ENCODE measurements at regions not wholly inside any gene's neighbourhood (a gene's known extent, or its start where the extent isn't known, plus 50 kb on each side); places are given as distances from the start of the nearest gene placed in this dataset.

DNA sequence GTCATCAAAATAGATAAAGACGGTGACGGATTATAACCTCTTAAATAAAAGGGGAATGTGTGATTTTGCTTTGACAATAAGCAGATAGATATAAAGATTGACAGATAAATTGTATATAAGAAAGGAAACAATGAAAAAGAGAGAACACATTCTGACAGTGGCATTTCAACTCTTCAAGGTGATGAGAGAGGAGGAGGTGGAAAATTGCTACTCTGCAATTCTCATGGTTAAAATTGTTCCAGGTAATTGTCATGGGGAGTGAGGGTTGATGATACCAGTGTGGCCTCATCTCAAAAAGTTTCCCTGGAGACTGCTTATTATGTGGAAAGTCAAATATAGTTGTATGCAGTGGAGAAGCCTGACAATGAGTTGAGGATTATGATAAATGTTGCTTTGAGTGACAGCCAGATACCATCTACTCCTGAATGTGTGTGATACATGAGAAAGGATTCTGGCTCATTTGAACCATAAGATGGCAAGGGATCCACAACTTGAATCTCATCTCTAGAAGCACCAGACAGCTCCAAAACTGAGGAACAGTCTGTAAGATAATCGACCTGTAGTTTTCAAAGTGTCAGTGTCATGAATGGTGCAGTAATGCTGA lies 1290.6 kb upstream of the CDH8 start:
- H3K36me3 ChIP-seq, result no peaks in the 10 kb centered on the region
- intact Hi-C loops (cut with DNase I), result no loop called here
- H3K27me3 ChIP-seq, result no peaks in the 10 kb centered on the region
- no peak for TF ChIP-seq EP300 (IDR thresholded peaks at IDR 0.05)
- TF ChIP-seq, protein P1, sequence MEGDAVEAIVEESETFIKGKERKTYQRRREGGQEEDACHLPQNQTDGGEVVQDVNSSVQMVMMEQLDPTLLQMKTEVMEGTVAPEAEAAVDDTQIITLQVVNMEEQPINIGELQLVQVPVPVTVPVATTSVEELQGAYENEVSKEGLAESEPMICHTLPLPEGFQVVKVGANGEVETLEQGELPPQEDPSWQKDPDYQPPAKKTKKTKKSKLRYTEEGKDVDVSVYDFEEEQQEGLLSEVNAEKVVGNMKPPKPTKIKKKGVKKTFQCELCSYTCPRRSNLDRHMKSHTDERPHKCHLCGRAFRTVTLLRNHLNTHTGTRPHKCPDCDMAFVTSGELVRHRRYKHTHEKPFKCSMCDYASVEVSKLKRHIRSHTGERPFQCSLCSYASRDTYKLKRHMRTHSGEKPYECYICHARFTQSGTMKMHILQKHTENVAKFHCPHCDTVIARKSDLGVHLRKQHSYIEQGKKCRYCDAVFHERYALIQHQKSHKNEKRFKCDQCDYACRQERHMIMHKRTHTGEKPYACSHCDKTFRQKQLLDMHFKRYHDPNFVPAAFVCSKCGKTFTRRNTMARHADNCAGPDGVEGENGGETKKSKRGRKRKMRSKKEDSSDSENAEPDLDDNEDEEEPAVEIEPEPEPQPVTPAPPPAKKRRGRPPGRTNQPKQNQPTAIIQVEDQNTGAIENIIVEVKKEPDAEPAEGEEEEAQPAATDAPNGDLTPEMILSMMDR (IDR thresholded peaks at IDR 0.05), result no peak
- no peak for TF ChIP-seq POLR2A (IDR thresholded peaks at IDR 0.05)
- TF ChIP-seq POLR2AphosphoS5 (IDR thresholded peaks at IDR 0.05), result no peak
- no peak for DNase-seq
- H3K27ac ChIP-seq, result no peak overlapping the region
- no peaks in the 10 kb centered on the region for H3K4me1 ChIP-seq
- 83 to 92% methylated on average over 3 of the region's 3 CpGs for WGBS, 2 donors
- H3K9me3 ChIP-seq, result no peaks in the 10 kb centered on the region
- no peak overlapping the region for H3K4me3 ChIP-seq

DNA sequence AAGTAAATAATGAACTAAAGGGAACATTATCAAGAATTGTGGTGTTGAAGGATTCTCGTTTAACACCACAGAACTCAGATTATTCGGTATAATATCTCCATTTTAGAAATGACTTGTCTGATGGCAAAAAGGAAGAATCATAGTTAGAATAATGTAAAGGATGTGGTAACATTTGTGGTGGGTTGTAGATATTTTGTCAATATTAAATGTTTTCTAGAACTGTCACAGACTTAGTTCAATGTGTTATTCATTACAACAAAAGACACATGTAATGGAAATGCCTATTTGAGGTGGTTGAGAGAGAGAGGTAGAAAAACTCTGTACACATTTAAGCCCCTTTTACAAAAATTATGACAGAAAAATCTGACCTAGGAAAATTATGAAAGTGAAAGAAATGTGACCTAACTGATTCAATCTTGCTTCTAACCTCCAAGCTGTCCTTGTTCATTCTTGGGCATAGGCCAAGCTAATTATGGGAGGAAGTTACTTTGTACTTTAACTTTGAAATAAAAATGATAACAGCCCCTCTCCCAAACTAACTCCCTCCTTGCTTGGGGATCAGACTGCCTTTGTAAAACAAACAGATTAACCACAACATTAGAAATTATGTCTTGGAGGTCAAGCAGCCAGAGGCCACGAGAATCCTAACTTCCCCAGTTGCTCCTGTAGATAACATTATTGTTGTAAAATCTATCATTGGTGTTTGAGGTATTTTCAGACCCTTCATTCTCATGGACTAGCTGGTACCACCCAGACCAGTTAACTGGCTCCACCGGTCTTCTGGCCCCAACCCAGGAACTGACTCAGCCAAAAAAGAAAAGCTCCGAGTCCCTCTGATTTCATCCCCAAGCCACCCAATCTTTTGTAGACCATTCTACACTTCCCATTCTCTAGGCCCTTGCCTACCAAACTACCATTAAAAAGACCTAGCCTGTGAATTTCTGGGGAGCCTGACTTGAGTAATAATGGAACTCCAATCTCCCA lies 1287.8 kb upstream of the CDH8 start:
- intact Hi-C loops (cut with DNase I), result no loop called here

DNA sequence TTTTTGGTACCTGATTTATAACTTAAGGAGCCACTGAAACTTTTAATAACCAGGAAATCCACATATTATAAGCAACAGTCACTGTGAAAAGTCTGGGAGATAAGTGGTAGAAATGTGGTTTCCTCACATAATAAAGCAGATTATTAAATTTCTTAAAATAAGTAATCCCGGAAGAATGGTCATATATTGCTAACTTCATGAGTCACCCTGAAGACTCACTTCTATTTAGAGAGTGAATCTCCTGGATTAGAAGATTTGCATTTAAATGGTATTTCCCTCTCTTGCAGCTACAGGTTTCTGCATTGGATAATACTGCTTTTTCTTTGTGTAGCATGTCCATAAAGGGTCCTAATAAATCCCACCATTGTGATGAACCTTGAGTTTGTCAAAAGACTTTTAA lies 1286.8 kb upstream of the CDH8 start:
- H3K27me3 ChIP-seq, result no peaks in the 10 kb centered on the region
- H3K27ac ChIP-seq, result no peak overlapping the region
- no peak for TF ChIP-seq POLR2A (IDR thresholded peaks at IDR 0.05)
- no peak for TF ChIP-seq EP300 (IDR thresholded peaks at IDR 0.05)
- no peak for TF ChIP-seq POLR2AphosphoS5 (IDR thresholded peaks at IDR 0.05)
- TF ChIP-seq, protein P1 (IDR thresholded peaks at IDR 0.05), result no peak
- 53 to 77% methylated on average over 1 of the region's 1 CpG for WGBS, 2 donors
- no peak for DNase-seq
- no peaks in the 10 kb centered on the region for H3K4me1 ChIP-seq
- H3K9me3 ChIP-seq, result no peaks in the 10 kb centered on the region
- intact Hi-C loops (cut with DNase I), result no loop called here
- no peaks in the 10 kb centered on the region for H3K36me3 ChIP-seq
- H3K4me3 ChIP-seq, result no peak overlapping the region

More for the DNA sequence above, 1287.8 kb upstream of the CDH8 start:
- H3K4me3 ChIP-seq, result no peak overlapping the region
- no peaks in the 10 kb centered on the region for H3K36me3 ChIP-seq
- WGBS, 2 donors, result 61 to 65% methylated on average over 5 of the region's 5 CpGs
- no peaks in the 10 kb centered on the region for H3K4me1 ChIP-seq
- no peak for DNase-seq
- TF ChIP-seq POLR2AphosphoS5 (IDR thresholded peaks at IDR 0.05) (no peak), EP300 (IDR thresholded peaks at IDR 0.05) (no peak), POLR2A (IDR thresholded peaks at IDR 0.05) (no peak)
- TF ChIP-seq, protein P1 (IDR thresholded peaks at IDR 0.05), result no peak
- no peak overlapping the region for H3K27ac ChIP-seq
- no peaks in the 10 kb centered on the region for H3K27me3 ChIP-seq
- H3K9me3 ChIP-seq, result no peaks in the 10 kb centered on the region

DNA sequence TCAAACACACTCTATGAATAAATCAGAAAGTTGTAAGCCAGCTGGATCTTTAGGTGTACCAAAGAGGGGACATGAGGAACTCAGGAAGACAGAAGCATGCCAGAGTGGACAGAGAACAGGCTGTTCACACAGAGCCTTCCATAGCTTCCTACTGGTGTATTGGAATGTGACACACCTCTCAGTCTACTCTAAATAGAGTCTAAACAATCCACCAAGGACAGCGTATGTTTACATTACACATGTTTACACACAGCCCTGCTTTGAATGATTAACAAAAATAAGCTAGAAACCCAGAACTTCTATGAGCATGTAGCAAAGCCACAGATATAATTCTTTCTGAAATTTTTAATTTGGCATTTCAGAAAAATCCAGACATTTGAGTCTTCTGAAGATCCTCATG lies 1279.0 kb upstream of the CDH8 start:
- Histone ChIP-seq H3K4me3 (no peak overlapping the region), H3K36me3 (no peaks in the 10 kb centered on the region), H3K9me3 (no peaks in the 10 kb centered on the region), H3K4me1 (no peaks in the 10 kb centered on the region), H3K27me3 (no peaks in the 10 kb centered on the region), H3K27ac (no peak overlapping the region)
- TF ChIP-seq POLR2A (IDR thresholded peaks at IDR 0.05), result no peak
- TF ChIP-seq, protein P1 (IDR thresholded peaks at IDR 0.05), result no peak
- no peak for TF ChIP-seq EP300 (IDR thresholded peaks at IDR 0.05)
- no peak for TF ChIP-seq POLR2AphosphoS5 (IDR thresholded peaks at IDR 0.05)
- intact Hi-C loops (cut with DNase I), result no loop called here
- DNase-seq, result no peak
- 14 to 47% methylated on average over 1 of the region's 1 CpG for WGBS, 2 donors
